Fibroblast of the conjunctiva (primary cell): ENCODE measurements at regions not wholly inside any gene's neighbourhood (a gene's known extent, or its start where the extent isn't known, plus 50 kb on each side); places are given as distances from the start of the nearest gene placed in this dataset.

ENCODE experiments used
- DNase-seq: peaks from one replicate; pipeline ENCODE4 v3.0.0-alpha.2; 2010; ENCODE audit warnings: low read depth

- no peak for DNase-seq
Measured at GRCh38 chr3:102529452-102529851, 94.6 kb downstream of the ZPLD1 start.

GRCh38 chr3:102530415-102531181 lies 95.8 kb downstream of the ZPLD1 start:
- DNase-seq, result no peak

GRCh38 chr3:102531686-102532085 lies 96.9 kb downstream of the ZPLD1 start:
- no peak for DNase-seq

GRCh38 chr3:102532901-102533300 lies 98.1 kb downstream of the ZPLD1 start:
- DNase-seq, result no peak

- DNase-seq, result no peak
Measured at GRCh38 chr3:102533784-102534183, 99.0 kb downstream of the ZPLD1 start.

- DNase-seq, result peak; percentile 17
Measured at GRCh38 chr3:102536456-102536855, 101.6 kb downstream of the ZPLD1 start.

GRCh38 chr3:102537123-102537522 lies 102.3 kb downstream of the ZPLD1 start:
- DNase-seq, result no peak

GRCh38 chr3:102544741-102545140 lies 109.9 kb downstream of the ZPLD1 start:
- no peak for DNase-seq

GRCh38 chr3:102545276-102545675 lies 110.5 kb downstream of the ZPLD1 start:
- no peak for DNase-seq

- DNase-seq, result no peak
Measured at GRCh38 chr3:102553876-102554275, 119.1 kb downstream of the ZPLD1 start.

GRCh38 chr3:102570511-102570910 lies 135.7 kb downstream of the ZPLD1 start:
- DNase-seq, result no peak

- DNase-seq, result no peak
Measured at GRCh38 chr3:102571006-102571405, 136.2 kb downstream of the ZPLD1 start.

- DNase-seq, result no peak
Measured at GRCh38 chr3:102571720-102572384, 137.0 kb downstream of the ZPLD1 start.

- DNase-seq, result no peak
Measured at GRCh38 chr3:102573483-102574028, 138.7 kb downstream of the ZPLD1 start.

- DNase-seq, result no peak
Measured at GRCh38 chr3:102574355-102574754, 139.5 kb downstream of the ZPLD1 start.

- DNase-seq, result no peak
Measured at GRCh38 chr3:102576651-102577050, 141.8 kb downstream of the ZPLD1 start.

GRCh38 chr3:102577082-102577789 lies 142.4 kb downstream of the ZPLD1 start:
- DNase-seq, result no peak

GRCh38 chr3:102580760-102581159 lies 145.9 kb downstream of the ZPLD1 start:
- DNase-seq, result no peak

- DNase-seq, result no peak
Measured at GRCh38 chr3:102586485-102586884, 151.7 kb downstream of the ZPLD1 start.

- no peak for DNase-seq
Measured at GRCh38 chr3:102593812-102594602, 159.2 kb downstream of the ZPLD1 start.

GRCh38 chr3:102595057-102595456 lies 160.2 kb downstream of the ZPLD1 start:
- DNase-seq, result no peak
